Epithelial cell of esophagus (primary cell): ENCODE measurements at regions not wholly inside any gene's neighbourhood (a gene's known extent, or its start where the extent isn't known, plus 50 kb on each side); places are given as distances from the start of the nearest gene placed in this dataset.

Source experiments
- DNase-seq: peaks from one replicate; pipeline ENCODE4 v3.0.0; 2010; ENCODE audit warnings: low read depth
- H3K4me3 ChIP-seq: 2 replicates; pipeline ENCODE4 v1.5.1; 2011; ENCODE audit warnings: mild to moderate bottlenecking, low read length, control low read depth
- CTCF ChIP-seq: IDR thresholded peaks from 2 replicates; pipeline ENCODE4 v1.5.1; 2011; ENCODE audit warnings: low read depth, mild to moderate bottlenecking, low read length, control low read depth, inconsistent platforms; ENCODE audit not compliant: insufficient read depth; ENCODE audit errors: missing control alignments

DNA sequence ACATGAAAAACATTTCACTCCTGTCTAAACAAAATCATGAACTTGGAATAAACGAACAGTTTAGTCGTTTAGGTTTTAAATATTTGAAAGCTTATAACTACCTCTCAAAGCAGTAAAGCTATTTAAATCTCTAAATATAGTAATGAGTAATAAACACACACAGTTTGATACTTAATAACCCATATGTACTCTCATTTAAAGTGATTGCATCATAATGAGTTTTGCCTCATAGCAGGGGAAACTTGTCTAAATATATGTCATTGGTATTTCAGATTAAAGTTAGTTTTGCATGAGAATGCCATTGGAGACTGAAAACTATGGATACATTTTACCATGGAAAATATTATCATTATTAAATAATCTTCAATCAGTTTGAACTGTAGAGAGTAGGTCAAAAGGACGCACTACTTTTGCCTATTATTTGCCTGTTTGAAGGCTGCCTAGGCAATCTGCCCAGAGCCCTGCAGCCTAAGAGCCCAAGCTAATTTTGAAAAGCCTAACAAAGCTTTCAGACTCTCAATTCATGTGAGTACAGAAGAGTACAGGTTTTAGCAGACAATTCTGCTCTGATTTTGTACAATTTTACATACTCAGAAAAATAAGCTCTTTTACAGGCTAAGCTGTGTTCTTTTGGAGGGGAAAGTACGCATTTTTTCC, 632.8 kb downstream of the HACE1 start:
- no peak for TF ChIP-seq CTCF
- H3K4me3 ChIP-seq: no peak overlapping the region
- DNase-seq: no peak

- DNase-seq: no peak
- TF ChIP-seq CTCF: no peak
- no peak overlapping the region for H3K4me3 ChIP-seq
These were observed 641.6 kb downstream of the HACE1 start for GRCh38 chr6:104218116-104218515.

DNA sequence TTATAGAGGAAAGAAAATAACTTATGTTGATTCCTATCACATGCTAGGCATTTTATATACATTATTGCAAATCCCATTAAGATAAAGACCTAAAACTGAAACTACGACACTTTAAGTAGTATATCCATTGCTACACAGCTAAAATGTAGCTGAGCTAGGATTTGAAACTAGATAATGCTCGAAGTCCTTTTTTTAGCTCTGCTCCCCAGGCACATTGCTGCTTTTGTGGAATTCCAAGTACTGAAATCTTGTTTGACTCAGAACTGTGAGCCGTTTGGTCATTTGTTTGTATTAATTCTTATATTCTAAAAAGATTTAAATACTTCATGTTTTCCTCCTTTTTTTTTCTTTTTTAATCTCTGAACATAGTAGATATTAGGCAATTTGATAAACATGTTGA, 644.8 kb downstream of the HACE1 start:
- TF ChIP-seq CTCF: no peak
- no peak overlapping the region for H3K4me3 ChIP-seq
- no peak for DNase-seq

DNA sequence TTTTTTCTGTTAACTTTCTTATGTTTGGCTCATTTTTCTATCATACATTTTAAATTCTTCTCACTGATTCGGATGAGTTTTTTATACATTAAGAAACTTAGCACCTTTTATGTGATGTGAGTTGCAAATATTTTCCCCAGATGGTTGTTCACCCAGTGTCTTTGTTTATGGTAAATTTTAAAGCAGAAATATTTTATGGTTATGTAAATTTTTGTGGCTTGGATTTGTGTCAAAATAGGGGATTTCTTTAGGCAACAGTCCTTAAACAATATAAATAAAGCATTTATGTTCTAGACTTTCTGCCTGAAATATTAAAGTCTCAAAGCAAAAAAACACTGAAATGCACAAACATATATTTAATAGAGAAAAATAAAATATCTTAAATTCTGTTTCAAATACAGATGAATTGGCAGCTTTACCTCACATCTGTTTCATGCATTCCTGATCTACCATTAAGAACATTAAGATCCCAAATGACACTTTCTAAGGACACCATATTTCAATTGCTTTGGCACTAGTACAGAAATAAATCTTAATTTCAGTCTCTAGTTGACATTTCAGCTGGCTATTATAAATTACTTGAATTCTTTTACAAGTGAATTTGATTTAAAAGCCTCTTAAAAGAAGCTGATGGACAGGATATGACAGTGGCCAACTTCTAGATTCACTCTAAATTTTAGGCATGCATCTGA, 646.6 kb downstream of the HACE1 start:
- DNase-seq: no peak
- no peak overlapping the region for H3K4me3 ChIP-seq
- no peak for TF ChIP-seq CTCF

DNA sequence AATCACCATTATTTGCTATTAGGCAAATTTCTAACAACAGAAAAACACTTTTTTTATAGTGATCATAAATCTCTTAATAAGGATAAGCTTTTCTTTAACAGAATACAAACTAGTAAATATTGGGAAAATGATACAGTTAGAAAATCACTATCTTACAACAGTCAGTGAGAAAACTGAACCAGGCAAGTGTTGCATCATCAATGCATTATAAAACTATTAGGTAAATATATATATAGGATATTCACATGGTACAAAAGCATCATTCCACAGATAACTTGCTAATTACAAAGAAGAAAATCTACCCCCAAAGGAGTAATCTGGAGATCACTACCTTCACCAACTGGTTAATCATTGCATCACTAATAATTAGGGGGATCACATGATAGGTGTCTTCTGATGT, 652.1 kb downstream of the HACE1 start:
- no peak for DNase-seq
- no peak for TF ChIP-seq CTCF
- H3K4me3 ChIP-seq: no peak overlapping the region

DNA sequence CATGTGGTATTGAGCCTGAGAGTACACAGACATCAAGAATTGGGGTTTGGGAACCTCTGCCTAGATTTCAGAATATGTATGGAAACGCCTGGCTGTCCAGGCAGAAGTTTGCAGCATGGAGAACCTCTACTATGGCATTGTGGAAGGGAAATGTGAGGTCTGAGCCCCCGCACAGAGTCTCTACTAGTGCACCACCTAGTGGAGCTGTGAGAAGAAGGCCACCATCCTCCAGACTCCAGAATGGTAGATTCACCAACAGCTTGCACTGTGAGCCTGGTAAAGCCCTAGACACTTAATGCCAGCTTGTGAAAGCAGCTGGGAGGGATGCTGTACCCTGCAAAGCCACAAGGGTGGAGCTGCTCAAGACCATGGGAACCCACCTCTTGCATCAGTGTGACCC, 658.2 kb downstream of the HACE1 start:
- no peak for TF ChIP-seq CTCF
- H3K4me3 ChIP-seq: no peak overlapping the region
- no peak for DNase-seq

DNA sequence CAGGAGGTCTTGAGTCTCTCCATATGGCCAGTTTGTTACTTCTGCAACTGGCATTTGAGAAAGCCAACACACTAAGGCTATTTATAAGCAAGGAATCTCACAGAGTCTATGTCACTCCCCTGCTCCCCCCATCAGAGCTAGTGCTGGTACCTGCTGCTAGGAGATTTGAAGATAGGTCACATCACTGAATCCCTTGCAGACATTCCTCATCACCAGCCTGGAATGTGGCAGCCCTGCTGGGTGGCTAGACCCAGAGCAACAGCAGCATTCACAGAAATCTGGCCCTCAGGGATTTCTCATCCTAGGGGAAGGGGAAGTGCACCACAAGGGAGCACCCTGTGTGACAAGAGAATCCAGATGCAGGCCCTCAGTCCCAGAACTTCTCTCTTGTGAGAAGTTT, 672.1 kb downstream of the HACE1 start:
- no peak overlapping the region for H3K4me3 ChIP-seq
- no peak for TF ChIP-seq CTCF
- DNase-seq: no peak
